Parathyroid adenoma (tissue), 2 donors: ENCODE measurements at regions not wholly inside any gene's neighbourhood (a gene's known extent, or its start where the extent isn't known, plus 50 kb on each side); places are given as distances from the start of the nearest gene placed in this dataset.

Experiments used
- H2AFZ ChIP-seq: fragments of 300-600 bp; sonication (generic); one replicate; pipeline ENCODE4 v1.7.0; 2017; ENCODE audit warnings: antibody characterized with exemption, mild to moderate bottlenecking
- H3K27ac ChIP-seq: fragments of 300-600 bp; sonication (generic); one replicate; pipeline ENCODE4 v1.7.0; 2017
- H3K27me3 ChIP-seq: fragments of 300-600 bp; sonication (generic); one replicate; pipeline ENCODE4 v1.7.0; 2017; ENCODE audit warnings: low read length; ENCODE audit not compliant: control insufficient read depth, insufficient read depth
- H3K36me3 ChIP-seq: fragments of 300-600 bp; sonication (generic); one replicate; pipeline ENCODE4 v1.7.0; 2017; ENCODE audit warnings: low read length; ENCODE audit not compliant: control insufficient read depth, insufficient read depth
- H3K4me1 ChIP-seq: fragments of 300-600 bp; sonication (generic); one replicate; pipeline ENCODE4 v1.7.0; 2017; ENCODE audit warnings: control low read depth
- H3K4me2 ChIP-seq: fragments of 300-600 bp; sonication (generic); one replicate; pipeline ENCODE4 v1.7.0; 2017; ENCODE audit warnings: low read length
- H3K4me3 ChIP-seq: fragments of 300-600 bp; sonication (generic); one replicate; pipeline ENCODE4 v1.7.0; 2017; ENCODE audit warnings: low read depth, low read length
- H3K79me2 ChIP-seq: fragments of 300-600 bp; sonication (generic); one replicate; pipeline ENCODE4 v1.7.0; 2017; ENCODE audit warnings: control low read depth
- H3K9ac ChIP-seq: fragments of 300-600 bp; sonication (generic); one replicate; pipeline ENCODE4 v1.7.0; 2017; ENCODE audit warnings: mild to moderate bottlenecking
- H3K9me3 ChIP-seq: fragments of 300-600 bp; sonication (generic); one replicate; pipeline ENCODE4 v1.7.0; 2017; ENCODE audit warnings: low read length; ENCODE audit not compliant: control insufficient read depth
- TF ChIP-seq, protein P1 (sequence below): fragments of 300-600 bp; sonication (generic); IDR thresholded peaks from one replicate; pipeline ENCODE4 v1.7.0; 2017; ENCODE audit warnings: antibody characterized with exemption, mild to moderate bottlenecking
- donor health status: primary hyperparathyroidism.

- Histone ChIP-seq H3K27me3 (no peaks in the 10 kb centered on the region), H3K4me1 (no peaks in the 10 kb centered on the region), H3K36me3 (no peaks in the 10 kb centered on the region), H3K9me3 (no peaks in the 10 kb centered on the region), H3K4me2 (no peak overlapping the region), H3K4me3 (no peak overlapping the region), H3K9ac (no peak overlapping the region), H3K79me2 (no peaks in the 10 kb centered on the region), H2AFZ (no peak overlapping the region), H3K27ac (no peak overlapping the region)
- TF ChIP-seq, protein P1, sequence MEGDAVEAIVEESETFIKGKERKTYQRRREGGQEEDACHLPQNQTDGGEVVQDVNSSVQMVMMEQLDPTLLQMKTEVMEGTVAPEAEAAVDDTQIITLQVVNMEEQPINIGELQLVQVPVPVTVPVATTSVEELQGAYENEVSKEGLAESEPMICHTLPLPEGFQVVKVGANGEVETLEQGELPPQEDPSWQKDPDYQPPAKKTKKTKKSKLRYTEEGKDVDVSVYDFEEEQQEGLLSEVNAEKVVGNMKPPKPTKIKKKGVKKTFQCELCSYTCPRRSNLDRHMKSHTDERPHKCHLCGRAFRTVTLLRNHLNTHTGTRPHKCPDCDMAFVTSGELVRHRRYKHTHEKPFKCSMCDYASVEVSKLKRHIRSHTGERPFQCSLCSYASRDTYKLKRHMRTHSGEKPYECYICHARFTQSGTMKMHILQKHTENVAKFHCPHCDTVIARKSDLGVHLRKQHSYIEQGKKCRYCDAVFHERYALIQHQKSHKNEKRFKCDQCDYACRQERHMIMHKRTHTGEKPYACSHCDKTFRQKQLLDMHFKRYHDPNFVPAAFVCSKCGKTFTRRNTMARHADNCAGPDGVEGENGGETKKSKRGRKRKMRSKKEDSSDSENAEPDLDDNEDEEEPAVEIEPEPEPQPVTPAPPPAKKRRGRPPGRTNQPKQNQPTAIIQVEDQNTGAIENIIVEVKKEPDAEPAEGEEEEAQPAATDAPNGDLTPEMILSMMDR: no peak
These were observed 666.7 kb downstream of the NCAM2 start for GRCh38 chr21:21664871-21665270.

- H3K27me3 ChIP-seq: no peaks in the 10 kb centered on the region
- H3K9ac ChIP-seq: no peak overlapping the region
- no peak overlapping the region for H3K4me3 ChIP-seq
- H2AFZ ChIP-seq: no peak overlapping the region
- H3K9me3 ChIP-seq: no peaks in the 10 kb centered on the region
- no peaks in the 10 kb centered on the region for H3K4me1 ChIP-seq
- TF ChIP-seq, protein P1: no peak
- H3K79me2 ChIP-seq: no peaks in the 10 kb centered on the region
- no peaks in the 10 kb centered on the region for H3K36me3 ChIP-seq
- no peak overlapping the region for H3K27ac ChIP-seq
- no peak overlapping the region for H3K4me2 ChIP-seq
These were observed 668.5 kb downstream of the NCAM2 start for GRCh38 chr21:21666689-21667088.

DNA sequence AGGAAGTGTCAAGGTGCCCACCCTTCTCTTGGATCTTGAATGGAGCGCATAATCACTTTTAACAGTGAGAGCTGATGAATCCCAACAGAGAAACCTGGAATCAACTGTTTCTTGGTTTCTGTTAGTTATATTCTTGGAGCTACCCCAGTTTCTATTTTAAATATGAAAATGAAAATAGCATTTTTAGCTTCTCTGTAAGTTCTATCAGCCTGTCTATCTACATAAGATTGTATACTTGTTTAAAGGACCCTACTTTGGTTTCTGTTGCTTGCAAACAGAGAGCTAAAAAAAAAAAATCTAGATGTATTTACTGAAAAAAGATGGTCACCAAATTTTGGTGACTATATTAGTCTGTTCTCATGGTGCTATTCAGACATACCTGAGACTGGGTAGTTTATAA is 670.0 kb downstream of the NCAM2 start:
- Histone ChIP-seq H3K27me3 (no peaks in the 10 kb centered on the region), H3K4me2 (no peak overlapping the region), H3K4me1 (no peaks in the 10 kb centered on the region), H3K9me3 (no peaks in the 10 kb centered on the region), H3K79me2 (no peaks in the 10 kb centered on the region), H3K27ac (no peak overlapping the region), H3K4me3 (no peak overlapping the region), H3K9ac (no peak overlapping the region), H2AFZ (no peak overlapping the region), H3K36me3 (no peaks in the 10 kb centered on the region)
- TF ChIP-seq, protein P1: no peak

DNA sequence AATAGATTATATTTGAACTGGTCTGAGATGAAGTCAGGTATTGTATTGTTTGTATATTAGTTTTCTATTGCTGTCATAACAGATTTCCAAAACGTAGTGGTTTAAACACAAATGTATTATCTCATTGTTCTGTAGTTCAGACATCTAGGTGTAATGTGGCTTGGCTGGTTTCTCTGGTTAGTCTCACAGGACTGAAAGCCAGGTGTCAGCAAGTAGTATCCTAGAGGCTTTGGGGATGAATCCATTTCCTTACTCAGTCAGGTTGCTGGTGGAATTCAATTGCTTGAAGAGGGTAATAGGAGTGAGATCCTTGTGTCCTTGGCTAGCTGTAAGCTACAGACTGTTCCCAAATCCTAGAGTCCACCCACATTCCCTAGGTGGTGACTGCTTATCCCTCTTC is 675.8 kb downstream of the NCAM2 start:
- Histone ChIP-seq H2AFZ (no peak overlapping the region), H3K4me1 (no peaks in the 10 kb centered on the region), H3K4me2 (no peak overlapping the region), H3K36me3 (no peaks in the 10 kb centered on the region), H3K9ac (no peak overlapping the region), H3K79me2 (no peaks in the 10 kb centered on the region), H3K4me3 (no peak overlapping the region), H3K9me3 (no peaks in the 10 kb centered on the region), H3K27ac (no peak overlapping the region), H3K27me3 (no peaks in the 10 kb centered on the region)
- TF ChIP-seq, protein P1: no peak

DNA sequence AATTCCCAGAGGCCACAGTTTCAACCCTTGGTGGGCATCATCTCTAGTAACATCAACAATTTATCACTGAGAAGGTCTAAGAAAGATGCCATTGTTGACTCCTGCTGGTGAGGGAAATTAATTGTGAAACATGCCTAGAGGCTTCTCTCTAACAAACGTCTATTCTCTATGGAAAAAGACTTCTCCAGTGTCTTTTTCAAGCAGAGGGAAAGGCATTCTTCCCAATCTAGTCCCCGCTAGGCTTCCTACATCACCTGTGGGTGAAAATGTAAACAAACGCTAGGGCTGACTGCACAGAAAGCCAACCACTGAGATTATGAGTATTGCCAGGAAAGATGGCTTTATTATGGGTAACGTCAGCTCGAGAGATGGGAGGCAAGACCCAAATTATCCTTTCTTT is 677.4 kb downstream of the NCAM2 start:
- no peaks in the 10 kb centered on the region for H3K27me3 ChIP-seq
- no peaks in the 10 kb centered on the region for H3K36me3 ChIP-seq
- H3K9ac ChIP-seq: no peak overlapping the region
- H2AFZ ChIP-seq: no peak overlapping the region
- H3K4me3 ChIP-seq: no peak overlapping the region
- H3K27ac ChIP-seq: no peak overlapping the region
- no peaks in the 10 kb centered on the region for H3K79me2 ChIP-seq
- H3K4me1 ChIP-seq: no peaks in the 10 kb centered on the region
- no peaks in the 10 kb centered on the region for H3K9me3 ChIP-seq
- TF ChIP-seq, protein P1: no peak
- H3K4me2 ChIP-seq: no peak overlapping the region
